Activated T-helper 1 cell treated with Interleukin-2 at 50 U/mL for 16 hours (primary cell): ENCODE measurements at regions not wholly inside any gene's neighbourhood (a gene's known extent, or its start where the extent isn't known, plus 50 kb on each side); places are given as distances from the start of the nearest gene placed in this dataset.

Experiments used
- DNase-seq: peaks from one replicate; pipeline ENCODE4 v3.0.0-alpha.2; 2020; ENCODE audit warnings: low read depth

DNA sequence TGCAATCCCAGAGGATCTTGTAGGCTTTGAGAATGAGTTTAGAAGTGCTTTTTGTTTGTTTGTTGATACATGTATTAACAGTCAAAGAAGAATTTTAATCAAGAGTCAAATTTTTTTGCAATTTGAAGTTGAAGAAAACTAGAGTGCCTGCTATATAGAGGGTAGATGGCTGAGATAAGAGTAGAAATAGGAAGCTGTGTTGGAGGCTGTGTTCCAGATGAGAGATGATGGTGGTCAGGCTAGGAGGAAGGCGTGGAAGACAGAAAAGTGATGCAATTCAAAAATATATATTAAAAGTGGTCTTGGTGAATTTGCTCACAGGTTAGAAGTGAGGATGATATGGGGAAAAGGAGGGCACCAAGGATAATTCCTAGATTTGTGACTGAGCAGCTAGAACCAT, 978.3 kb downstream of the BCL11A start:
- no peak for DNase-seq

DNA sequence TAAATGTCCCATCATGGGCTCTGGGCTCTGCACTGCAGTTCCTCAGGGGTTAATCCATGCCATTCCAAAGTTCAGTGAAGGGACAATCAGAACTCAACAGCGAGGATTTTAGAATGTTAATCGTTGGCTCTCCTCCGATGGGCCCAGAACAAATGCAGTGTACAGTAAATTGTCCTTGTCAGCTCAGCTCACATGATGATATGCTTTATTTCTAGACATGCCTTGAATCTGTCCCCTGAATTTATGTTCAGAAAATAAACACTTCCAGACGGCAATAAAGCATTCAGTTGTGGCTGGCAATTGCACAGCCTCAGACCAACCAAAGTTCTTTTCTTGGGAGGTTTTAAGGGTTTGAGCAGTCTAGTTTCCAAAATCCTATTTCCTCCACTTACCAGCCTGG, 981.2 kb downstream of the BCL11A start:
- DNase-seq = no peak

DNA sequence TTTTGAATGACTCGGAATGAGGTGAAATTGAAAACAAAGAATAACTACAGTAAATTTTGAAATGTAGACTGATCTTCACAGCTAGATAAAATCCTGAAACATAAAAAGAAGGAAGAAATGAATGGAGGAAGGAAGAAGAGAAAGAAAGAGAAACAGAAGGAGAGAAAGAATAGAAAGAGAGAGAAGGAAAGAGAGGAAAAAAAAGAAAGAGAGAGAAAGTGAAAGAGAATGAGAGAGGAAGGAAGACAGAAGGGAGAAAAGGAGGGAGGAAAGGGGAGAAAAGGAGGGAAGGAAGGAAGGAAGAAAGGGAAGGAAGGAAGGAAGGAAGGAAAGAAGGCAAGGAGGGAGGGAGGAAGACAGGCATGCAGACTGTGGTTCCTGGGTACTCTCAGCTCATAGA, 982.6 kb downstream of the BCL11A start:
- no peak for DNase-seq

DNA sequence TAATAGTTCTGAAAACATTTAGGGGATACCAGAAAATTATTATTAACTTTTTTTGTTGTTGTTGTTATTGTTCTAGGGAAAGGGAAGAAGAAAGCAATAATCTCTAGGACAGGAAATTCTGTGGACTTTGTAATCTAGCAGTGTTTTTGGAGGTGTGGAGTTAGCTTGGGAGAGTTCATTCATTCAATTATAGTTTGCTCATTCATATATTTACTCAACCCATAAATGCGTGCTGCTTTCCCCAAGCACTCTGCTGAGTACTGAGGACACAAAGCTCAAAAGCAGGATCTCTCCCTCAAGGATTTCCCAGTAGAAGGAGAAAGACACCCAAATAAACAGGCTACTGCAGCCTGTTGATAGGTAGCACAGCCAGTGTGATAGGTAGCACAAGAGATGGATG, 984.3 kb downstream of the BCL11A start:
- DNase-seq = no peak

DNA sequence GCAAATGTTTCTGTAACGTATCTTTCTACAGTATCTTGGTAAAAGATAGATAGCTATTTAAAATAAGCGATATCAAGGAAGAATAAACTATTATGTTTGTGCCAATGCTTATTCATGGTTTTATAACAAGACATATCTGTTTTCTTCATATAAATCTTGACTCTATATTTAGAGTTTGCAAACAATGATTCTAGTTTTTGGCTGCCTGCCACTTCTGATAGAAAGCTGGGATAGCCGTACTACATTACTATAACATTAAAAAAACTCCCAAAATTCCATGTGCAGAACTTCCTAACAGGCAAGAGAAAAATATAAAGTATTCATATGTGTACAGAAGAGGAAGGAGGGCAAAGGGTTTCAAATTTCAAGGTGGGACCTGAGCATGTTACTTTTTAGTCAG, 985.0 kb downstream of the BCL11A start:
- no peak for DNase-seq

DNA sequence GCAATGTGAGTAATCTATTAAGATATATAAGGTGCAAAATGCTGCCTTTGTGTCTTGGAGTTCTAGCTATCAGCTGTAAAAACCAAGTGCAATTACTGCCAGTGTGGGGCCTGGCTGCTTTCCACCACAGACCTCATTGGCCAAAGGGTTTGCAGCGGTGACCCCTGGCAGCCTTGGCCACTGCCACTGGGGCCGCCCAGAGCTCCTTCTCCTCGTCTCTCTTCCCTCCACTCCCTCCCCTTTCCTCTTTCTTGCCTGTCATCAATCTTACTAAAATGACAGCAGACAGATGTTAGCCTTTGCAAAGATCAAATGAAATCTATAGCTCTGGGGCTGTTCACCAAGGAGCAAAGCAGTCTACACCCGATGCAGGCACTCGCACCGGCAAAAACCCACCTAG, 986.3 kb downstream of the BCL11A start:
- DNase-seq = no peak

DNA sequence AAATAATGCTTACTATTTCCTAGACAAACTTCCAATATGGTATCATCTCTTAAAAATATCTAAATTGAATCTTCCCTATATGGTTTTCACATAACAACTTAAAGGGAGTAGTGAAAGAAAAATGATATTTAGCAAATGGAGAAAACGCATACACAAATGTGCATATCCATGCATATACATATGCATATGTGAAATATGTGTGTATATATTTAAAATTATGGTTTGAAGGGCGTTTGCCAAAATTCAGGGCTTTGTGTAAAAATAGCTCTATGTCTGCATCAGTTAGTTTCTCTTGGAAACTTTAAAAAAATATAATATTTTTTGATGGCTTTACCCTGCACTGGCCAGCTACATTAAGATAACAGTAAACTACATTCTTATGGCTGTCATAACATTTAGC, 986.7 kb downstream of the BCL11A start:
- no peak for DNase-seq

DNA sequence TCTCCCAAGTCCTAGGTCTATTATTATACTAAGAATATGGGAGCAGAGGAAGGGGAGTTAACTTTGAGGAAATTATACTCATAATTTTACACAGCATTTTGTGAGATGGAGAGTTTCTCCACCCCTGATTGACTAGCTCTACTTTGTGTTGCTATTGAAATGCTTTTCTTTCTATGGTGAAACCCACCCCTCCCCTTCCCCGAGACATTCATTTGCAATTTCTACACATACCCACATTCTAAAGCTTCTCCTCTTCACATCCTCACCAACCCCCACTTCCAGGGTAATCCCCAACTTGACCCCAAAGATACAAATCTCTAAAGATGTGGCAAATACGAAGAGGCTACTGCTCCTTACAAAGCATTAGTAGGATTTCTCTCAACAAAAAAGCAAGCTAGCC, 992.2 kb downstream of the BCL11A start:
- DNase-seq = no peak

DNA sequence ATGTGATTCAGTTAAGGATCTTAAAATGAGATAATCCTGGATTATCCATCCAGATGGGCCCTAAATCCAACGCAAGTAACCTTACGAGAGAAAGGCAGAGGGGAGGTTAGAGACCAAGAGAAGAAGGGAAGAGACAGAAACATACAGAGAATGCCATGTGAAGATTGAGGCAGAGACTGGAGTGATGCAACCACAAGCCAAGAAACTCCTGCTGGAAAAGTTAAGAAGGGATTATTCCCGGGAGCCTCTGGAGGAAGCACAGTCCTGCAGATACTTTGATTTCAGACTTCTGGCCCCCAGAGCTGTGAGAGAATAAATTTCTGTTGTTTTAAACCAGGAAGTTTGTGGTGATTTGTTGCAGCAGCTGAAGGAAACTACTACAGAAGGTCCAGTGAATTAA, 992.7 kb downstream of the BCL11A start:
- no peak for DNase-seq

DNA sequence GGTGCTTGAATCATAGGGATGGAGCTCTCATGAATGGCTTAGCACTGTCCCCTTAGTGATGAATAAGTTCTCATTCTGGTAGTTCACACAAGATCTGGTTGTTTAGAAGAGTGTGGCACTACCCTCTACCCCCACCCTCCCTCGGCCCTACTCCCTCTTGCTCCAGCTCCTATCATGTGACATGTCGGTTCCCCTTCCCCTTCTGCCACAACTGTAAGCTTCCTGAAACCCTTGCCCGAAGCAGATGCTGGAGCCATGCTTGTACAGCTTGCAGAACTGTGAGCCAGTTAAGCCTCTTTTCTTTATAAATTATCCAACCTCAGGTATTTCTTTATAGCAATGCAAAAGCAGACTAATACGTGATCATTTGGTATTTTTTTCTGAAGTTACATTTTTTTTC, 1012.6 kb downstream of the BCL11A start:
- no peak for DNase-seq

DNA sequence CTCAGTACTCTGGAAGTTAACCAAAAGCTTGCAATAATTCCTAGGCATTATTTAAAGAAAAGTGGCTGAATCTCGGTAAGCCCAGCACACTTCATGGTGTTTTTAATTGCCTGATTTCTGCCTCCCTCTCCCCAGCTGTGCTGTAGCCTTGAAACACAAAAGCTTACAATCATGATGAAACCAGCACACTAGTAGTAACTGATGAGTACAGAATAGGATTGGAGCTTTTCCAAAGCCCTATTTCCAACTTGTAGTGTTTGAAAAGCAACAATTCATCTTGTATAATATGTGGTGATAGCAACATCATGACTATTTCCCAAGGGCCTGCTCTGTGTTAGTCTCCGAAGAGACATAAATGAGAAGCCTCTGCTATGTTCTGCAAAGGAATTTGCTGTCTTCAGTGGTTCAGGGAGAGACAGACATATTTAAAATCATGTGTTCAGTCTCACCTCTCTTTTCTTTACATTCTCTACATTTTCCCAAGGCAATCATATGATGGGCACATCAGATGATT, 1015.0 kb downstream of the BCL11A start:
- no peak for DNase-seq

DNA sequence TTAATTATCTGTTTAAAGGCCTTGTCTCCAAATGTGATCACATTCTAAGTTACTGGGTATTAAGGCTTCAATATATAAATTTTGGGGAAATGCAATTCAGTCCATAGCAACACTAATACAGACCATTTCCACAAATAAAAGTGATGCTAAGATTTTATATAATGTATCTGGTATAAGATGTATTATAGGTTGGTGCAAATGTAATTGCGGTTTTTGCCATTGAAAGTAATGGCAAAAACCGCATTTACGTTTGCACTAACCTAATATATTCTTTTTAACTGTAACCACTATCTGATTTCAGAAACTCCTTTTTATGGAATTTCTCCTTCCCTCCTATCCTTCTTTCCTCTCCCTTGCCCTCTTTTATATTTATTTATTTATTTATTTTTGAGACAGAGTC, 1020.6 kb downstream of the BCL11A start:
- no peak for DNase-seq

DNA sequence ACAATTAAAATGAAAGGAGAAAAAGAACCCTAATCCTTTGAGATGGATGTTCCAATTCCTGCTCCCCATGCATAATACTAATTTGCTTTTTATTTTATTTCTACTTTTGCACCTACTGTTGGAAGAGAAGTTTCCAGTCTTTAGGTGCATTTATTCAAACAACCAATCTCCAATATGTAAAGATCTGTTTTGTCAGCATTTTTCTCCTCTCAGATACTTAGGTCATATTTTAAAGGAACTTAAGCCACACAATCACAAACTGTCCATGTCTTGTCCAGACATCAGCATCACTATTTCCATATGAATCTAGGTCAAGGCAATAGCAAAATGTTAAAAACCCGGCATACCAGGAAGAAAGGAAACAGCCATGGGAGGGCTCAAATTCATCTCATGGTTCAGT, 1023.2 kb downstream of the BCL11A start:
- no peak for DNase-seq

DNA sequence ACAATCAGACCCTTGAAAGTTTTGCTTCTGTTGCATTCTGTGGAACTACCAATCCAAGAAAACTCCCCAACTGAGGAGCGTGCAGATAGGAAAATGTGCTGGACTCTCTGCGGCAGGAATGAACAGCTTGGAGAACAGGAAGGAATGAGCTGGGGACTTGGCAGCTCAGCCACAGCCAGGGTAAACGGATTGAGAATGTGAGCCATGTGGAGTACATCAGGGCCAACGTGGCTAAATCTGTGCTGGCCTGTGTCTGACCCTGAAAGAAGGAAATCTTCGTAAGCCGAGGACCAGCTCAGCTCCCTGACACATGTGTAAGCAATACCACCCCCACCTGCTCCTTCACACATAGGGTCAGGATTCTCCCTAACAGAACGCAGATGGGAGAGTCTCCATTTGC, 1023.7 kb downstream of the BCL11A start:
- DNase-seq = no peak

DNA sequence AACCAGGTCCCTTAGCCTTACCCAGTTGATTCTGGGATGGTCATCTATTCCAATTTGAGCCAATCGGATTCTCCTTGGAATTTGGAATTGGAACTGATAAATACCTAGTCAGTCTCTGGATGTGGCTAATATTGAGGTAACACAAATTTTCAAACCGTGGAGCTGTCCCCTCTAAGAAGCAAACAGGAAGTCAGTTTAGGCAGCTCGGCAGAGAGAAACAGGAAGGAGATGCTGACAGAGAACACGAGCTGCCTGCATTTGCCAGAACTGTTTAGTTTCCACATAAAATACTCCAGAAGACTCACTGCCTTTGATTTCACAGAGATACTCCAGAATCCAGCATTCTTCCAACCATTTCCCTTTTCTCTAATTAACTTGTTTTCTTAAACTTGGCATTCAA, 1024.9 kb downstream of the BCL11A start:
- DNase-seq = no peak

DNA sequence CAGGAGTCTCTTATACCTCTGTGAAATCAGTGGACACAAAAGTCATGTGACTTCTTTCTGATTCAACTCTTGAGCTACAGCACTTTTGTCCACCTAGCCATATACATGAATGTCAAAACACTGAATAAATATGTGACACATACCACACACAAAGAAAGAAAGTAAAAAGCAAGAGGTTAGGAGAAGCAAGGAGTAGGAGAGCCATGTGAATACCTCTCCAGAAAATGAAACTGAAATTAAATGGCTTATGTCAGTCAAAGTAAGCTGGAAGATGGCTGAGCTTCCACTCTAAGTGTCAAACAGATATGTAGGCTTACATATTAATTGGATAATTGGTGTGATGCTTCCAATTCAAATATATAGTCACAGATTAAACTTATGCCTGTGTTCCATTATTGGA, 1050.5 kb downstream of the BCL11A start:
- no peak for DNase-seq

DNA sequence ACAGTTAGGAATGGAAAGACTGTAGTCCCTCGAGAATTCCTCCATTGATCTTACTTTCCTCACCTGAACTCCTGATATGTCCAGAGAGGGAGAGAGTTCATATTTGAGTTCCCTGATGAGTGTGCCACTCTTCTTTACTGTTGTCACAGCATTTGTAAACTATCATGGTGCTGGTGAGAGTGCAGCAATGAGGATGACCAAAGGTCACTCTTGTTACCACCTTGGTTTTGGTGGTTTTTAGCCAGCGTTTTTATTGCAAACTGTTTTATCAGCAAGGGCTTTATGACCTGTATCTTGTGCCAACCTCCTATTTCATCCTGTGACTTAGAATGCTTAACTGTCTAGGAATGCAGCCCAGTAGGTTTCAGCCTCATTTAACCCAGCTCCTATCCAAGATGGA, 1062.5 kb downstream of the BCL11A start:
- DNase-seq = no peak

DNA sequence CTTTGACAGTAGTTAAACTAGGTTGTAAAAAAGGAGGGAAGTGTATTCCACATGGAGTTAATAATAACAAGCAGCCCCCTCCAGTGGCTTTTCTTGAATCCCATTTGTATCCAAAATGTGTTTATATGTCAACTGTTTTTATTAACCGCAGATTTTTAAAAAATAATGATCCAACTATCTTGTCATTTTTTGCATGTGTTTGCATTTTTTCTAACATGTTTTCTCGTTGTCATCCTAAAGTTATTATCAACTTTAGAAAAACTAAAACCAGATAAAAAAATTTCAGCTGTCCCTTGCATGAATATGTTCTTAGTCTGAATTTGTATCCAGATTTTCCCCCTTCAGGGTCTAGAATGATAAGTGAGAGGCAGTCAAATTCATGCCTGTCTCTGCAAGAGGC, 1063.3 kb downstream of the BCL11A start:
- DNase-seq = no peak

DNA sequence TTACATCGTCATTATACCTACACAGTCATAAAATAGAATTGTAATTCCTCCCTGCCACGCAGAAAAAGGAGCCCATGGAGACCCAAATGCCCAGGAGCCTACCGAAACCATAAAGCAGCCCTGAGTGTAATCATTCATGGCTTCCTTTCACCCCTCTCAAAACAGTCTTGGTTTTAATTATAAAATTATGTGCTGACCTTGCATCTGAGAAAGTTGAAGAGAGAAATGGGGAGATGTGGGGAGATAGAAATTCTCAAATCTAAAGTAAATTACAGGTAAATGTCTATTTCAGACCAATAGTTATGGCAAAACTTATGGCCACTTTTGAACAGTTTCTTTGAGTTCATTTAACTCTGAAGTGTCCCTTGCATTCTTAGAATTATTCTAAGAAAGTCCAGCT, 1068.8 kb downstream of the BCL11A start:
- DNase-seq = no peak

DNA sequence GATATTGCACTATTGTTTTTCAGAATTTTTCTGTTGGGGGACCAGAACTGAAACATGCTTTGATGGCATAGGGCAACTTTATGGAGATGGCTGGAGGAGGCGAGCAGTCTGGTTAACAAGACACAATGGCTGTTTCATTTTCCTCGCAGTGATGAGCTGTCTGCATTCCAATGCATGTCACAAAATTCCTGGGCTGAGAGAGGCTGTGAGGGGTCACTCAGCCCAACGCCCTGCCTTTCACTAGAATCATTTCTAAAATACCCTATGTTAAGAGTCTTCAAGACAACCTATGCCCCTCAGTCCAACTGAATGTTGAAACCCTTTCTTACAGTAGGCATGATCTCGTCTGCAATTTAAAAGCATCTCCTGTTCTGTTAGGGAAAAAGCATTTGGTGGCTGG, 1090.0 kb downstream of the BCL11A start:
- DNase-seq = no peak

DNA sequence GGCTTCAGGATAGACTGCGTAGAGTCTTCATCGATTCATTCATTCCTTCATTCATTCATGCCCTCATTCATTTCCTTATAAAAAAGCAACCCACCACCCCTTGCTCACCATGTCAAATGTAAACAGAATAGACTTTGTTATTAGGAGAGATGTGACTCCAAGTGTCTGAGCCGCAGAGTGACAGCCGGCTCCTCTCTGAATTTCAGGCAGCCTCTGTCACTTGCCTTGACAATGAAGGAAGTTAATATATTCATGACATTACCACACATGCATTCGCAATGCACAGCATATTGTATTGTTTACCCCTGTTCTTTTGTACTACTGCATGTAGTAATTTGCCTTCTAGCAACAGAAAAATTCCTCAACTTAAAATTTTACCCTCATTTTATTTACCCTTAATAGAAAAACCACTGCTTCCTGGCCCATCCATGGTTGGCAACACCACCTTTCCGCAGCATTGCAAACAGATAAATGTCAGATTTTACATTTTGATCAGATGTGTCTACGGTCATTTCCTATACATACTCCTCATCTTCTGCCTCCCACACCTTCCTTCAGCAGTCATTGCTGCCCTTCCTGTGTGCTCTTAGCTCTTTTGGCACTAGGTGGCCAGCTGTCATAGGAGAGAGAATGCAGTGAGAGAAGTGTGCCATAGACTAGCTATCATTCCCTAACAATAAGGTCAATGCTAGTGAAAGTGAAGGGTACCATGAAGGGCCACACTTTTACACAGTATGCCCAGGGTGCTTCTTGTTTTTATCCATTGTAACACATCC, 1090.8 kb downstream of the BCL11A start:
- no peak for DNase-seq

DNA sequence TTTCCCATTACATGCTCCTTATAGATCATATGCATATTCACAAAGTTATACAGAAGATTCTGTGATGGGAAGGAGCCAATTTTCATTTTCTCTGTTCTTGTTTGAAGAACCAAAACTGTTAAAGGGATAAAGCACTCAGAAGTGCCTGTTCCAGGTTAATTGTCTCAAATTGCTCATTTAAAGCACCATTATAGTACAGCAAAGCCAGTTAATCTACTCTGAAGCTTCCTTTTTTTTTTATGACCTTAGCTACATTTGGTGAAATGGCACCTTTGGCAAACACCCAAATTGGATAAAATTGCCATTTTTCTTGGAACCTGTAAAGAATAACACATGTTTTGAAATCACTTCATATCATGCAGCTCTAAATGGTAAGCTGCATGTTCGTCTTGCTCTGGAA, 1092.3 kb downstream of the BCL11A start:
- no peak for DNase-seq

DNA sequence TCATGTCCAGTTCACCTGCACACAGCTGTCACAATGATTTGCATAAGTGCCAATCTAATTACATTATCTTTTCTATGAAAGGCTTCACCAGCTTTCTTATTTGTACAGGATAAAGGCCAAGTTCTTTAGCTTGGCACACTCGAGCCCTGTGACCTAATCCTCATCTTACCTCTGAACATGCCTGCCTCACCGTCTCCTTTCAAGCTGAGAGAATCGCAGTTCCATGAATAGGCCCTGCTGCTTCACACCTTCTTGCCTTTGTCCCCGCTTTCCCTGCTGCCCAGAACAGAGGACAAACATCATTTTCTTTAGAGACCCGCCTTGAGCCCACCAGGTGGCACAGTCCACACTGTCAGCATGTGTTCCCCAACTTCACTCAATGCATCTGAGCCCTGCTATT, 1094.7 kb downstream of the BCL11A start:
- DNase-seq = no peak

DNA sequence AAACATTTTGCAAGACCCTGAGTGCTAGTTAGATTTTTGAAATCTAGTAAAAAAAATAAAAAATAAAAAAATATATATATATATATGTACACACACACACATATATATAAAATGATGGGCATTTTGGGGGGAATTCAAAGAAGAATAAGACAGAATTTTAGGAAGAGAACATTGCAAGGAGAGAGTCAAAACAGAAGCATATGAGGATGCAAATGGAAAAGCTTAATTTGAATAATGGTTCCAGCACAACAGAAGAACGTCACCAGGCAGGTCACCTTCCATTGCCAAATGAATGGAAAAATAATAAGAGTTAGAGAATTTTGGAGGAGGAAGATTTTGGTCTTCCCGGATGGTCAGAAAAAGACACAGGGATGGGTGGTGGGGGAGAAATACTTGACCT, 1097.2 kb downstream of the BCL11A start:
- DNase-seq = no peak
